NCI-H2107 treated with DMSO at 0.1 percent for 48 hours (cell line): ENCODE measurements at regions not wholly inside any gene's neighbourhood (a gene's known extent, or its start where the extent isn't known, plus 50 kb on each side); places are given as distances from the start of the nearest gene placed in this dataset.

Source experiments
- DNase-seq: peaks from one replicate; lab custom pipeline; 2025; ENCODE audit not compliant: unreplicated experiment; lab: John Stamatoyannopoulos, UW

- DNase-seq: no peak
Observed at GRCh38 chr1:29454616-29455380, 218.5 kb downstream of the PTPRU start.

- DNase-seq: peak; percentile 29
Observed at GRCh38 chr1:29453502-29454240, 217.3 kb downstream of the PTPRU start.

- no peak for DNase-seq
Observed at GRCh38 chr1:29452463-29453230, 216.3 kb downstream of the PTPRU start.

- no peak for DNase-seq
Observed at GRCh38 chr1:29451368-29451892, 215.1 kb downstream of the PTPRU start.

GRCh38 chr1:29450591-29450990 lies 214.3 kb downstream of the PTPRU start:
- DNase-seq: no peak

- DNase-seq: no peak
Observed at GRCh38 chr1:29448456-29449235, 212.3 kb downstream of the PTPRU start.

GRCh38 chr1:29447368-29447767 lies 211.0 kb downstream of the PTPRU start:
- DNase-seq: no peak

GRCh38 chr1:29444782-29445729 lies 208.7 kb downstream of the PTPRU start:
- DNase-seq: no peak

GRCh38 chr1:29444081-29444715 lies 207.9 kb downstream of the PTPRU start:
- DNase-seq: no peak

GRCh38 chr1:29441916-29442668 lies 205.8 kb downstream of the PTPRU start:
- no peak for DNase-seq

- DNase-seq: no peak
Observed at GRCh38 chr1:29439615-29440014, 203.3 kb downstream of the PTPRU start.

GRCh38 chr1:29438991-29439390 lies 202.7 kb downstream of the PTPRU start:
- DNase-seq: no peak

GRCh38 chr1:29437946-29438345 lies 201.6 kb downstream of the PTPRU start:
- no peak for DNase-seq

GRCh38 chr1:29436181-29436785 lies 200.0 kb downstream of the PTPRU start:
- no peak for DNase-seq

GRCh38 chr1:29433830-29434229 lies 197.5 kb downstream of the PTPRU start:
- no peak for DNase-seq

GRCh38 chr1:29431138-29431537 lies 194.8 kb downstream of the PTPRU start:
- no peak for DNase-seq

GRCh38 chr1:29429656-29430055 lies 193.3 kb downstream of the PTPRU start:
- no peak for DNase-seq

- DNase-seq: no peak
Observed at GRCh38 chr1:29428997-29429396, 192.7 kb downstream of the PTPRU start.
